ENCODE measurements at regions not wholly inside any gene's neighbourhood (a gene's known extent, or its start where the extent isn't known, plus 50 kb on each side); places are given as distances from the start of the nearest gene placed in this dataset.

DNA sequence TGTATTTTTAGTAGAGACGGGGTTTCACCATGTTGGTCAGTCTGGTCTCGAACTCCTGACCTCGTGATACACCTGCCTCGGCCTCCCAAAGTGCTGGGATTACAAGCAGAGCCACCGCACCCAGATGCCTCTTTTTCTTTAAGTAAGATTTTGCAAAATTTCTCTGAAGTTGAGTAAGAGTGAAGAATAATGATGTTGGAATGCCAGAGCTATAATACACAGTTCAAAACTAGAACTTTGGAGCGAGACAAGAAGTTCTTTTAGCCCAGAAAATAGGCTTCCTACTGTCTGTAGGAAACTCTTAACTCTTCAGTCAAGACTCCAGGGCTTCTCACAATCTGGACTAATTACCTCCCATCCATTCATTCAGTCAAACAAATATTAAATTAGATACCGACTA lies 51.4 kb downstream of the MARCHF4 start:
- peak; percentile 30 for DNase-seq (ENCODE audit: low read depth)

DNA sequence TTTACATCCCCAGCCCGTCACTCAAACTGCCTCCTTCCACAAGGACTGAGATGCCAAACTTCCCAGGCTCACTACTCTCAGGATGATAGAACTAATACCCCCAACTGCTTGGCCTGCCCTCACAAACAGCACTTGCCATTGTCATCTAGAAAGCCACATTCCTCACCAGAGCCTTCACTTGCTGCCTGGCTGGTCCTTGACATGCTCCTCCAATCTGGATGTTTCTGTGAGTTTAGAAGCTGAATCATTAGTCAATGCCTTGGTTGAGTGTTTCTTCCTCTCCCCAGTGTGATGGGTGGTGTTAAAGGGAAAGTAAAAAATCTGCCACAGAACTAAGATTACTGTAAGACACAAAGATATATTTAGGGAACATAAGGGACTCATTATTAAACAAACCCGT lies 52.5 kb downstream of the MARCHF4 start:
- peak; percentile 69 for DNase-seq (ENCODE audit: low read depth)

DNA sequence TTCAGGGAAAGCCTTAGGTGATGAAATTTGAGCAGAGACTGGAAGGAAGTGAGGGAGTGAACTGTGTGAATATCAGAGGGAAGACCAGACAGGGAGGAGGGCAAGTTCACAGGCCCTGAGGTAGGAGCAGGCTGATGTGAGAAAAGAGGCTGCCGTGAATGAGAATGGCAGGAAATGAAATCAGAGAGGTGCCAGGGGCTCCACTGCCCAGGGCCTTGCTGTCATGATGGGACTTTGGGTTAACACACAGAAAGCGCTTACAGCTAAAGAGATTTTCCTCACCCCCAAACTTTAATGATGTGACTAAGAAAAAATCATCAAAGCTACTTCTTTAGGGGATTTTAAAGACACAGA lies 53.8 kb downstream of the MARCHF4 start:
- peak; percentile 46 for DNase-seq (ENCODE audit: low read depth)

DNA sequence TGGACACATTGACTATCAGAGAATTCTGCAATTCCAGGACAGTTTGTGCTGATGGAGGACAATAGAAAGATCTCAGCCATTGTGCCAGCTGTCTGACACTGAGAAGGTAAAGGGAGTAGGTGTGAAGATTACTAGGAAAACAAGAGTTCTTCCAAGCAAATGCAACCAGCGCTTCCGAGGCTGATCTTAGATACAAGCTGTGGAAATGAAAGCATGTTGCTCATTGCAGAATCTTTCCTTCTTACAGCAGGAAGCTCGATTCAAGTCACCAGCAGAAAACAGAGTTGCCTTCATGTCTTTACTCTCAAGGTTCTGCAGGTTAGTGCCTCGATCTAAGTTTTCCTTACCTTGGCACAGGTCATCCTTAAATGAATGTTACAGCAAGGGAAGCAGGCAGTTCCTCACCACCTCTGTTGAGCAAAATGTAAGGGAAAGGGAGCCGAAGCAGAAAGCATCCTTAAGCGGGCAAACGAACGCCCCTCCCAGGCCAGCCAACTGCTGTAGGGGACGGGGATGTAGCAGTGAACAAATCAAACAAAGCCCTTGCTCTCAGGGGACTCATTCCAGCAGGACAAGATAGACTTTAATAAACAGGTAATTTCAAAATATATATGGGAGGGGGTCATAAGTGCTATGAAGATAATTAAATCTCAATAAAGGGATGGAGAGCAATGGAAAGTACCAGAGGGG lies 54.3 kb downstream of the MARCHF4 start:
- no peak for DNase-seq (ENCODE audit: low read depth)

DNA sequence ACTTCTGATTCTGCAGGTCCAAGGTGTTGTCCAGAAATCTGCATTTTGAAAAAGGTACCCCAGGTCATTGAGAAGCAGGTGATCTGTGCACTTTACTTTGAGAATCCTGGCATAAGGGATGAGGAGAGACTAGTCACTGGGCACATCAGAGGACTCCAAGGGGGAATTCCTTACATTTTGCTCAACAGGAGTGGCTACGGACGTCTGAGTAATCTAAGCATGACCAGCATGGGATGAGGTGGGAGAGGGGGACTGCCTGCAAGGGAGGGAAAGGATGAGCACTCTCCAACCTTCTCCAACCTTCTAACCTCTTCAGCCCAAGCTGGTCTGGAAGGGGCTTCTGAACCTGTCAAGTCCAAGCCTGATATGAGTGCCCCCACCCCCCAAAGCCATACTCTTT lies 55.5 kb downstream of the MARCHF4 start:
- DNase-seq (ENCODE audit: low read depth): peak; percentile 96

DNA sequence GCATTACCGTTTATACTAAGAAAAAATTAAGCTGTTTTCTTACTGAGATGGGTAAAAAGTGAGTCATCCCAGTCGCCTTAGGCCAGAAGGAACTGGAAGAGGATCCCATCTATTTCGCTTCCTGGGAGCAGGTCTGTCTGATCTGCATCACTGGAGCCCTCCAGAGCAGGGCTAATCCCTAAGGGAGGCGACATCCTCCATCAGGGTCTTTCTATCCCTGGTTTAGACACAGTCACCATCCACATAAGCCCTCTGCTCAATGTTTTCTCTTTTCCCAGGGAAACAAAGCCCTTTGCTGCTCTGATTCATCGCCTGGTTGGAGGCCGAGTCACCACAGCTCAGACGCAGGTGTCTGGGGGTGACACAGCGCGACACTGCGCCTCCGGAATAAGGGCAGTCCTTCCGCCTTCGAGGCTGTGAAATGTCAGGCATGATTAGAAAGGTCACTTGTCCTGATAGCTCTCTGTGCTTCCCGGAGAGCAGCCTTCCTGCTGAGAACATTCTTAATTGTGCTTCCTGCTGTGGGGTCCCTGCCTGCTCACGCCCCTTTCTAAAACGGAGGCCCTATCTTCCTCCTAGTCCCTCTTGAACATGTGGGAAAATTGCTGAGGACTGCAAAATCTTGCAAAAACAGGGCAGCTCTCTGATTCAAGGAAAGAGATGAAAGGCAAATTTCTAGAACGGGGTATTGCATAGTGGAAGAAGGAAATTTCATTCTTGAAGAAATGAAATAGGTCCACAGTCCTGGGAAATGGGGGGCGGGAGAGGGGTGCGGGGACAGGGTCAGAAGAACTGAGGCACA lies 56.3 kb downstream of the MARCHF4 start:
- peak; percentile 94 for DNase-seq (ENCODE audit: low read depth)

DNA sequence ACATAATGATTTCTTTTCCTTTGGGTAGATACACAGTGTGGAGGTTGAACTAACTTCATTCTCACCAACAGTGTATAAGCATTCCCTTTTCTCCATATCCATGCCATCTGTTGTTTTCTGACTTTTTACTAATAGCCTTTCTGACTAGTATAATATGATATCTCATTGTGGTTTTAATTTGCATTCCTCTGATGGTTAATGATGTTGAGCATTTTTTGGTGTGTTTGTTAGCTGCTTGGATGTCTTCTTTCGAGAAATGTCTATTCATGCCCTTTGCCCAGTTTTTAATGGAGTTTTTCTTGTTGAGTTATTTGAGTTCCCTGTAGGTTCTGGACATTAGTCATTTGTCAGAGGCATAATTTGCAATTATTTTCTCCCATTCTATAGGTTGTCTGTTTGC lies 59.8 kb downstream of the MARCHF4 start:
- no peak for DNase-seq (ENCODE audit: low read depth)

DNA sequence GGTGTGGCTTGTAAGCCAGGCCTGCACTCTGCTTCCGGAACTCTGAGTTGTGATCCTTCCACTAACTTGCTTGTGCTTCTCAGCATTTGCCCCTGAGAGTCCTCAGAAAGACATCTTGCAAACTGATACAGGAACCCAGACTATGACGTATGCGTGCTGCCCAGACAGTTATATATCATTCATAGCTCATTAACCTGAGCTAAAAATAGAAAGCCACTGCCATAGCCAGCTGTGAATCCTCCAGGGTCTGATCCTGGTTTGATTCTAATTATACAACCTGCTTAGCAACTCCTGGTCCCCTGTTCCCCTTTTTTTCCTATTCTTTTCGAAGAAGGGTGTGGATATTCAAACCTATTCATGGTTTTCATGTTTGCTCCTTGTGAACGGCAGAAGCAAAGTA lies 63.7 kb downstream of the MARCHF4 start:
- no peak for DNase-seq (ENCODE audit: low read depth)

DNA sequence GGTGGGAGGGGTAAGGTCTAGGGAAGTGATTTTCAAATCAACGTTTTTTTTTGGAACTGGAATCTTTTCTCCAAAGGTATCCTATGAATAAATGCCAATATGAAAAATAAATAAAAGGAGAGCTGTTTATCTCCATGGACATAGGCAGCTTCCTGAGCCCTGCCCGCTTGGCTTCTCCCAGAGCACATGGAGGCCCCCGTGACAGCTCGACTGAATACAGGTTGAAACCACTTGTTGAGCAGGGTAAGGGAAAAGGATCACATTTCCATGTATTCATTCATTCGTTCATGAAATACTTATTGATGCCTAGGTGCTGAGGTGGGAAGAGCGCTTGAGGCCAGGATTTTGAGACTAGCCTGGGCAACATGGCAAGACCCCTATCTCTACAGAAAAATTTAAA lies 64.8 kb downstream of the MARCHF4 start:
- DNase-seq (ENCODE audit: low read depth): no peak

DNA sequence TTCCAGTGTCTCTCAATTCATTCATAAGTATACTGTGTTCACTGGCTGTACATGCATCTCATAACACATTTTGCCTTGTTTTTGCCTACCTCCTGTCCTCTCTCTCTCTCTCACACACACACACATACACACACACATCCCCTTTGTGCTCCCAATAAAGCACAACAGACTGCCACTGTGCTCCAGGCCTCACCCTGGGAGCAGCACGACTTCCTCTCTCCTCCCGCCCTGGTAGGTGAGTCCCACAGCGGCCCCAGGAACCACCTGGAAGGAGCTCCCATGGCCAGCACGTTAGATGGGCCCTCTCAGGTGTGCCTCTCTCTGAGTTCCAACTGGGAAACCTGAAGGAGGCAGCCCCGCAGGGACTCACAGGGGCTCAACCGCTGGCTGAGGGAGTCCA lies 65.4 kb downstream of the MARCHF4 start:
- DNase-seq (ENCODE audit: low read depth): no peak

DNA sequence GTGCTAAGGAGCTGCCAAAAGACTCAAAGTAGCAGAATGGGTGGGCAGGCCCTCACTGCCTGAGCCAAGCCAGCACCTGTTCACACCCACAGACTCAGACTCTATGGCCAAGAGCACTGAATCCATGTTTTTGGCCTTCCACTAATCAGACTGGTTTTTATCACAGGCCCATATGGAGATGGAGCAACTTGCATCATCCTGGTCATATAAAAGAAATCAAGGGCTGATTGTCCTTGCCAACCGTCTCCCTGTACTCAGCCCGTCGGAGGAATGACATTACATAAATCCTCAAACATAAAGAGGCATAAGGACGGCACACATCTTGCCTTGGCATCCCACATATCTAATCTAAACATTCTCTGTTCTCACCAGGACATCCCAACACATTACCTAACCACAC lies 66.7 kb downstream of the MARCHF4 start:
- no peak for DNase-seq (ENCODE audit: low read depth)

DNA sequence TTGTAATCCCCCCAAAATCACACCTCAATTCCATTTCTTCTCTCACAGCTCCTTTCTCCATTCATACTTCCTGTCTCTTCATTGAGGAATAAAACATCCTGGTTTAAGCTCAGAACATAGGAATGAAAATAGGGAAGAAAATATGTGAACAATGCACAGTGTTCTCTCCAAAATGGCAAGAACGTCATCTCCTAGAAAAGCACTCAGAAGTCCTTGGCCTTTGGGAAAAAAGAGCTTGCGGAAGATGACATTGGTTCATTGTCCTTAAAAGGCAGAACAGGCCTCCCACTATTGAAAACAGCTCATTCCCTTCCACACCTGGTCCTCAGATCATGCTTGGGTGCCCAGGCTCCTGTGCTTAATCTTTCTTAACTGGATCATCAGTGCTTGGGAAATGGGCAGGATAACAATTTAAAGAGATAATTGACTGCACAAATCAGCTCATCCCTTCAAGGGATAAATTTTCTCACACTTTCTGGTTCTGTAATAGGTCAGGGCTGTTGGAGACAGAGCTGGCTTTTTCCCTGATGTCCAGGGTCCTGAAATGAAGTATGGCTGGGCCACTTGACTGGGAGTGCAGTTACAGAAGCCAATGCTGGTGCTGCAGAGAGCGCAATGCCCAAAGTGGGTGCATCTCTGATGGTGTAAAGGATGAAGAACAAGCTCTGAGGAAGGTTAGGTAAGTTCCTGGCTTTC lies 69.2 kb downstream of the MARCHF4 start:
- peak; percentile 52 for DNase-seq (ENCODE audit: low read depth)

DNA sequence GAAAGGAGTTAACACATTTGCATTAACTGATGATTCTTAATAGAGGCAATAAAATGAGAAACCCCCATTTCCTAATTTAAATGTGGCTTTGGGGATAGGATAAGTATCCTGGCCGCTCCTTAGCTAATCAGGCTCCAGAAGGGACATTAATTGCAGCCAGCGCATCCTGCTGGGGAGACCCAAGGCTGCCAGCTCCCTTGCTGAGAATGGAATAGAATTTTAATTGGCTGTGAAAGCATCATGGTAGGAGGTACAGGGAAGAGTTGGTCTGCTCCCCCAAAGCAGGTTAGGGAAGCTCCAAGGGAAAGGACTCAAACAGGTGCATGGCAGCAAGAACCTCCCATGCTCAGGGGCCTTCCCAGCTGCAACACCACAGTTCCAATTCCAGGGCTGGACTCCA lies 71.4 kb downstream of the MARCHF4 start:
- DNase-seq (ENCODE audit: low read depth): no peak

DNA sequence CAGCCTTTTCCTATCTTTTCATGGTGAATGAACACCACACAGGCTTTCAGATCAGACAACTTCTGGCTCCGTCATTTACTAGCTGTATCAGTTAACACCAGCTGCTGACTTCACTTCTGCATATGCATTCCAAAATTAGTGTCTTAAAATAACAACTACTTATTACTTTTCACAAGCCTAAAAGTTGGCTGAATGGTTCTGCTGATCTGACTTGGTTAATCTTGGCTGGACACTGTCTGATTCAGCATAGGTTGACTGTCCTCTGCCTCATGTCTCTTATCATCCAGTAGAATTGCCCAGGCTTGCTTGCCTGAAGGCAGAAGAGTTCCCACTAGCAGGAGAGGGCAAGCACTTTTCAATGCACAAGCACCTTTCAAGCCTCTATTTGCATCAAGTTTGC lies 72.7 kb downstream of the MARCHF4 start:
- DNase-seq (ENCODE audit: low read depth): peak; percentile 58

DNA sequence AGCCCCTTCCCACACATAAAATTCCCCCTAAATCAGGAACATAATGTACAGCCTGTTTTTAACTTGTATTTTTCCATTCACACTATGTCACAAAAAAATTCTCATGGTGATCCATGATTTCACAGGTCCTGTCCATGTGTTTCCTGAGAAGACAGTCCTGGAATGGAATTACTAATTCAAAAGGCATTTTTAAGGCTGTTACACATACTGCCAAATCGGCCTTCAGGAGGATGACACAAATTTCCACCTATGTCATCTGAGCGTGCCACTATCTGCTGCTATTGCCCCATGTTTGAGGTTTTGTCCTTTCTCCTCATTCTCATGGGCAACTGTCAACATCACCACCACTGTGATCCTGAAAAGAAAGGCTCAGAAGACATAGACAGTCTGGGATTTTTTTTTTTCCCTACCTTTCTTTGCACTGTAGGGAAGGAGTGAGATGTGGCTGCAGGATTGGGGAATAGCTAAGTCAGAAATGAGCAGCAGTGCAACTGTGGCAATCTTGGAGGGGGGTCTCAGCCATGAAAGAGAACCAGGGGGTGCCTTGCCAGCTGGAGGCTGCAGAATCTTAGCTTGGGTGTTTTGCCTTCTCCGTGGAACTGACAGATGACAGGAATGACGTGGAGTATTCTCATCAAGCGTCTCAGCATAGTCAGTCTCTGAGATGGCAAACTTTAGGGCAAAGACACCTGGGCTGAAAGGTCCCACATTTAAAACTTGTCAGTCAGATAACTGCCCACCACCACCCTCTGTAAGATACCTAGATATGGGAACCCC lies 73.4 kb downstream of the MARCHF4 start:
- peak; percentile 95 for DNase-seq (ENCODE audit: low read depth)

DNA sequence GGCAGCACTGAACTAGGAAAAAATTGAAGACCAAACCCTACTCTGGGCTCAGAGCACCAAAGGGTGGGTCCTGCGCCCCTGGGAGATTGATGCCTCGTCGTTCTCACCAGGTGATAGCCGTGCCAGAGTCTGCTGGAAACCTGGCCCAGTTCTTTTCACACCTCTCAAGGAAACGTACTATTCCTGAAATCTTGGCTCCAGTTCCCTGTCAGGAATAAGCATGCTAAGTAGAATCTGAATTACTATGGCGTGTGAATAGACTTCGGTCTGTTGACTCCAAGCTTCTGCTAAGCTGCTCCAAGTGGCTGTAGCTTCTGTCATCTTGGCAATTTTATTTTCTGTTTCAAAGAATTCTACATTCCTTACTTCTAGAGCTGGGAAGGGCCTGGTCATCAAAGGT lies 75.4 kb downstream of the MARCHF4 start:
- no peak for DNase-seq (ENCODE audit: low read depth)

DNA sequence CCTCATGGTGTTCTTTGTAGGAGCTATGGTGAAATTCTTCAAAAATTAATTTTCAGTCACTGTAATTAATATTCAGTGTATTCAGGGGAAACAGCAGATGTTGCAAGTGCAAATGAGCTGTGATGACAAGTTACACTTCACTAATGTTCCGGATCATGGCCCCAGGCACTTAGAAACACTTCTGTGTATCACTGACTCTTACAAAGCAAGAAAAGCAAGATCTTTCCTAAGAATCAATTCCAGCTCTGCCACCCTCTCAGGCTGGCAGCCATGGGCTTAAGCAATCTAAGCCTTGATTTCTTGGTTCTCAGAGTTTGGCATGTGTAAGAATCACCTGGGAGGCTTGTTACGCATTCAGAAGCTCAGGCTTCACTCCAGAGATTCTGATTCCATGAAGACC lies 78.0 kb downstream of the MARCHF4 start:
- no peak for DNase-seq (ENCODE audit: low read depth)

DNA sequence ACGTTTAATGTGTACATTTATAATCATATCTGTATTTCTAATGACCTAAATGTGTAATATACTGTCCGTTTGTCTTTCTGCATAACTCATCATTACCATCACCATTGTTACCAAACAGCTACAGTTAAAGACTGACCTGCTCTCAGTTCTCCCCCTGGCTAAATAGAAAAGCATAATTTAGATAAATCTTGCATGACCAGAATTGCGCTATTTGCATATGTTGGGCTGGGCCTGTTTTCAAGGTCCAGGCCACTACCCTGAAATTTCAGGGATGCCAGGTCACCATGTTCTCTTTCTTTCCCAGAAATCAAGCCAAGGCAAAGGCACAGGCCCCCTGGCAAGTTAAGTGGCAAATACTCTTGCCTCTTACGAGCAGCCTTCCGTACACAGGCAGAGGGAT lies 78.4 kb downstream of the MARCHF4 start:
- no peak for DNase-seq (ENCODE audit: low read depth)

DNA sequence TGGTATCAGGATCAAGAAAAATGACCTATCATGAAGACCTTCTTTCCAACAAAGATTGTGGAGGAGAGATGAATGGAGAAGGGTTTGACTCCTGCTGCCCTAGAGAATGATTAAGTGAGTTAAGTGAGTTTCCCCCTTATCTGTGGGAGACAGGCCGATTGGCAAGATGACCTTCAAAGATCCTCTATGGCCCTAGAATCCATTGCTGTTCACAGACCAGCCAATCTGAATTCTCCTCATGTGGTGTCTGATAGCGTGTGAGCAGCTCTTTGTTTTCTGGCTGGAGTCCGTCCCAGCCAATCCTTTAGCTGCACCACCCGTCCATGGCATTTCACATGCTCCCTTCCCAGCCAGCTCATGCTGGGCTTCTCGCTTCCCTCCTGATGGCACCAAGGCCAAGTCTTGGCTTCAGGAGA lies 79.4 kb downstream of the MARCHF4 start:
- no peak for DNase-seq (ENCODE audit: low read depth)

DNA sequence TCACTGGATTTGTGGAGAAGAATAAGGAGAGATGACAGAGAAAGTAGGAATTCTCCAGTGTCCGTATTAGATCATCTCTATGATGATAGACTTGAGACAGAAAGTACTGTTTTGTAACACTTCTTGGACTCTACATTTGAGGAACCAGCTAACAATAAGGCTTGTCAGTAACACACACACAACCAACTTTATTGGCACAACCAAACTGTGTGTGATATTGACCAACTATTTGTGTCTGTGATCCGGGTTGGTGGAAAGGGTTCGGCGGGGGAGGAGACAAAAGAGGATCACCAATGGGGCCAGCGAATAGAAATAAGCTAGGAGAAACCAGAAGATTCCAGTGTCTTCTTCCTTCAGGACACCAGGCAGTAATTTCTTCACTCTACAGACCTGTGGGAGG lies 79.8 kb downstream of the MARCHF4 start:
- DNase-seq (ENCODE audit: low read depth): no peak

DNA sequence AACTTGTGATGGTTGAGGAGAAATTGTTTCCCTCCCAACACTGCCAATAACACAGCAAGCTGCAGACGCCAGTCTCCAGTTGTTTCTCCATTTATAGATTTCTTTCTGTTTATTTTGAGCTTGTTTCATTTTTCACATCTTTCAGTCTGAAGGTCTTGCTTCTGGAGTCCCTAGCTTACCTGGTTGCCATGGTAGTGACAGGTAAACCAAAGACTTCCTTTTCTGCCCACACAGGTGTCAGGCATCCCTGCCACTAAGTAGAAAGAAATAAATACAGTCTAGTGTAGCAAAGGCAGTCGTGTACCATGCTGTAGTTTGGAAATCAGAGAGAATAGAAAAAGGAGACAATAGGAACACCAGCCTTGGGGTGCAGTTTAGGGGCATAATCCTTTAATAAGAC lies 82.8 kb downstream of the MARCHF4 start:
- no peak for DNase-seq (ENCODE audit: low read depth)

DNA sequence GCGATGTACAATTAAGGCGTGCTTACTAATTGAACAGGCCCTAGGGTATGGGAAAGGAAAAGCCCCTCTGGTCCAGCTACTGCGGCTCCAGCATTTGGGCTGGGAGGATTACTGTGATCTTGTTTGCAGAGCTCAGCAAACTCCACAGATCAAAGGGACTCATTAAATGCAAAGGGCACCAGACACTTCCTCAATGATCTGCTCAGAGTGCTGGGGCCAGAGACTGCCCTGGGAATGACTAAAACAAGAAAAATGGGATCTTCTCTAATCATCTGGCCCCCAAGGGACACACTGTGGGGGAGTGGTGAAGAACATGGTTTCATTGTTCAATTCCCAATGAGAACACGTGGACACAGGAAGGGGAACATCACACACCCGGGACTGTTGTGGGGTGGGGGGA lies 85.0 kb downstream of the MARCHF4 start:
- DNase-seq (ENCODE audit: low read depth): peak; percentile 45

All from ELR (cell line).